ENCODE measurements at regions not wholly inside any gene's neighbourhood (a gene's known extent, or its start where the extent isn't known, plus 50 kb on each side); places are given as distances from the start of the nearest gene placed in this dataset.

- intact Hi-C loops (cut with micrococcal nuclease), result loop anchor here (1.0 to 10.0 kb wide), 6 partner anchors 201 to 1482 kb away; no protein-coding TSS in a partner anchor
- DNase-seq (ENCODE audit: low read depth, low spot score), result peak; percentile 36
- ChIA-PET CTCF (interaction anchor here (0.7 to 4.8 kb wide), 16 partner anchors 10 to 1734 kb away, joined by 3 to 52 read pairs (median 4); no protein-coding TSS in a partner anchor), POLR2A (no interaction called here)
- Histone ChIP-seq H3K27ac (ENCODE audit: insufficient read depth, low read depth, low read length) (no peak overlapping the region), H3K9ac (replicated peaks; ENCODE audit: extremely low read depth, insufficient read depth, low read length) (no peak overlapping the region), H3K79me2 (ENCODE audit: control insufficient read depth, insufficient read depth, low read length) (no peaks in the 10 kb centered on the region), H3K4me2 (ENCODE audit: insufficient read depth, low read length) (no peak overlapping the region), H3K27me3 (ENCODE audit: control insufficient read depth in 2 of 2, insufficient read depth in 2 of 2, low read length in 2 of 2) (no peaks in the 10 kb centered on the region), H3K9me3 (replicated peaks; ENCODE audit: control insufficient read depth, insufficient read depth, low read length) (no peaks in the 10 kb centered on the region), H3K36me3 (ENCODE audit: control insufficient read depth in 2 of 2, extremely low read depth in 1 of 2, insufficient read depth in 2 of 2, low read length in 2 of 2) (no peaks in the 10 kb centered on the region), H3K9me1 (replicated peaks; ENCODE audit: control insufficient read depth, extremely low read depth, insufficient read depth, low read length) (no peaks in the 10 kb centered on the region), H3K4me3 (replicated peaks in 1 of 3; ENCODE audit: insufficient read depth in 1 of 3, low read depth in 1 of 3, low read length in 3 of 3) (no peak overlapping the region), H2AFZ (ENCODE audit: low read depth, low read length) (no peak overlapping the region), H3K4me1 (ENCODE audit: control insufficient read depth, extremely low read depth, insufficient read depth, low read length) (no peaks in the 10 kb centered on the region), H4K20me1 (replicated peaks; ENCODE audit: control insufficient read depth, extremely low read depth, insufficient read depth, low read length) (peaks cover 2% of the 10 kb centered on the region)
- TF ChIP-seq MAX (IDR thresholded peaks at IDR 0.05; ENCODE audit: insufficient read depth, insufficient read length) (no peak), EZH2 (IDR thresholded peaks at IDR 0.05; ENCODE audit: borderline replicate concordance, low read depth, low read length, severe bottlenecking) (no peak), POLR2A (IDR thresholded peaks at IDR 0.05; ENCODE audit: low read depth, low read length) (no peak), JUN (IDR thresholded peaks at IDR 0.05; ENCODE audit: borderline replicate concordance, insufficient read depth, insufficient read length, low read depth) (no peak), FOS (IDR thresholded peaks at IDR 0.05; ENCODE audit: borderline replicate concordance, insufficient read depth, low read length) (no peak), CTCF (IDR thresholded peaks at IDR 0.05; ENCODE audit: extremely low read depth in 1 of 2, insufficient read depth in 1 of 2, low read depth in 1 of 2, low read length in 2 of 2) (peak; percentile 14 to 34)
- BruUV-seq (replicated peaks), result no TSS peak
- dilution Hi-C loops (cut with MboI; ENCODE audit: extremely low pct_ligation_motif_present, low sequenced_read_pairs), result no loop called here
- FAIRE-seq, result peak; percentile 57
These were observed 584.0 kb downstream of the KCNA4 start for GRCh38 chr11:29432719-29433325.
